ENCODE measurements at regions not wholly inside any gene's neighbourhood (a gene's known extent, or its start where the extent isn't known, plus 50 kb on each side); places are given as distances from the start of the nearest gene placed in this dataset.

GRCh38 chr6:91149246-91149955, 562.5 kb upstream of the MAP3K7 start:
- DNase-seq, result no peak

- no peak for DNase-seq
Observed at GRCh38 chr6:91144126-91144525, 557.3 kb upstream of the MAP3K7 start.

- no peak for DNase-seq
Observed at GRCh38 chr6:91142154-91142553, 555.3 kb upstream of the MAP3K7 start.

- DNase-seq, result no peak
Observed at GRCh38 chr6:91141346-91141745, 554.5 kb upstream of the MAP3K7 start.

GRCh38 chr6:91140449-91140848, 553.6 kb upstream of the MAP3K7 start:
- no peak for DNase-seq

- no peak for DNase-seq
Observed at GRCh38 chr6:91137286-91137685, 550.4 kb upstream of the MAP3K7 start.

- no peak for DNase-seq
Observed at GRCh38 chr6:91135406-91136103, 548.7 kb upstream of the MAP3K7 start.

- DNase-seq, result no peak
Observed at GRCh38 chr6:91132461-91132860, 545.6 kb upstream of the MAP3K7 start.

- no peak for DNase-seq
Observed at GRCh38 chr6:91130126-91130525, 543.3 kb upstream of the MAP3K7 start.

- no peak for DNase-seq
Observed at GRCh38 chr6:91127752-91128151, 540.9 kb upstream of the MAP3K7 start.

GRCh38 chr6:91126876-91127275, 540.0 kb upstream of the MAP3K7 start:
- no peak for DNase-seq

- DNase-seq, result no peak
Observed at GRCh38 chr6:91117550-91117949, 530.7 kb upstream of the MAP3K7 start.

GRCh38 chr6:91114123-91114708, 527.3 kb upstream of the MAP3K7 start:
- no peak for DNase-seq

- no peak for DNase-seq
Observed at GRCh38 chr6:91106083-91106482, 519.2 kb upstream of the MAP3K7 start.

- DNase-seq, result no peak
Observed at GRCh38 chr6:91105532-91105931, 518.7 kb upstream of the MAP3K7 start.

- DNase-seq, result no peak
Observed at GRCh38 chr6:91099479-91099878, 512.6 kb upstream of the MAP3K7 start.

GRCh38 chr6:91098006-91098405, 511.1 kb upstream of the MAP3K7 start:
- DNase-seq, result peak; percentile 87

GRCh38 chr6:91097364-91097763, 510.5 kb upstream of the MAP3K7 start:
- DNase-seq, result peak; percentile 65

GRCh38 chr6:91094806-91095475, 508.1 kb upstream of the MAP3K7 start:
- DNase-seq, result no peak

GRCh38 chr6:91094341-91094740, 507.5 kb upstream of the MAP3K7 start:
- DNase-seq, result no peak

- DNase-seq, result no peak
Observed at GRCh38 chr6:91088976-91089375, 502.1 kb upstream of the MAP3K7 start.

- DNase-seq, result peak; percentile 86
Observed at GRCh38 chr6:91088515-91088914, 501.6 kb upstream of the MAP3K7 start.

GRCh38 chr6:91087908-91088307, 501.0 kb upstream of the MAP3K7 start:
- DNase-seq, result peak; percentile 92

GRCh38 chr6:91083211-91083610, 496.3 kb upstream of the MAP3K7 start:
- no peak for DNase-seq
